ENCODE measurements at regions not wholly inside any gene's neighbourhood (a gene's known extent, or its start where the extent isn't known, plus 50 kb on each side); places are given as distances from the start of the nearest gene placed in this dataset.

DNA sequence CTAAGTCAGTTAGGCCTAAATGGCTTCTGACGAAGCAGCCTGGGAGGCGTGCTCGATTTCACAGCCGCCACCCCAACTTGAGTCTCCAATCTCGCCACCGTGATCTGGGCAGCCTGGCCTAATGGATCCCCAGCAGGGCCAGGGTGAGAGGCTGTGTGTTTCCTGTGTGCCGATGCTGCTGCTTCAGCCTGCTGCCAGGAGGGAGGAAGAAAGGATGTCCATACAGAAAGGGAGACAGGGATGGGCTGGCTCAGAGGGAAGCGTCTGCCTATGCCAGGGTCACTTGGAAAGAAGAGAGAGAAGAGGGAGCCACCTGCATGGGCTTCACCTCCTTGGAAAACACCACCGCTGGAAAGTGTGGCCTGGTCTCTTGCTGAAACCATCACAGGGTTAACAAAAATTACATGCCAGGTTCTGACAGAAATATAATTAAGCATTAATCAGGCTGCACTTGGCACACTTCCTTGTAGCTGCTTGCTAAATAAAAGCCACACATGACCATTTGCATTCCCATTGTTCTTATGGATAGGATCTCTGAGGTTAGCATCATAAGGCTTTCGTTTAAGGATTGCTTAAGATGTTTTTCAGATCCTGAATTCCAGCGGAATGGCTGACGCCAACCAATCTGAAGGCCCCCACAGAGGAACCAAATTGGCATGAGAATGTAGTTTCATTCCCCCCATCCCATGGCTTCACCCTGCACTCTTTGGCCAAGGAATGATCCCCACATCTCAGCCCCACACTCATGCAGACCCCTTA is 108.8 kb upstream of the SLC1A4 start:
- no peak for TF ChIP-seq POLR2A (IDR thresholded peaks at IDR 0.05; ENCODE audit: insufficient read depth in 1 of 2, low read depth in 2 of 2, low read length in 2 of 2)
- TF ChIP-seq ZNF616 (CRISPR knock-in tag; IDR thresholded peaks at IDR 0.05; ENCODE audit: low read depth): no peak
- TF ChIP-seq RAD21 (CRISPR knock-in tag; IDR thresholded peaks at IDR 0.05): no peak
- TF ChIP-seq CTCF (CRISPR knock-in tag; IDR thresholded peaks at IDR 0.05): no peak
- TF ChIP-seq BCL3 (CRISPR knock-in tag; IDR thresholded peaks at IDR 0.05): no peak
- TF ChIP-seq ZNF432 (CRISPR knock-in tag; IDR thresholded peaks at IDR 0.05; ENCODE audit: borderline replicate concordance): no peak
- TF ChIP-seq, protein P1, sequence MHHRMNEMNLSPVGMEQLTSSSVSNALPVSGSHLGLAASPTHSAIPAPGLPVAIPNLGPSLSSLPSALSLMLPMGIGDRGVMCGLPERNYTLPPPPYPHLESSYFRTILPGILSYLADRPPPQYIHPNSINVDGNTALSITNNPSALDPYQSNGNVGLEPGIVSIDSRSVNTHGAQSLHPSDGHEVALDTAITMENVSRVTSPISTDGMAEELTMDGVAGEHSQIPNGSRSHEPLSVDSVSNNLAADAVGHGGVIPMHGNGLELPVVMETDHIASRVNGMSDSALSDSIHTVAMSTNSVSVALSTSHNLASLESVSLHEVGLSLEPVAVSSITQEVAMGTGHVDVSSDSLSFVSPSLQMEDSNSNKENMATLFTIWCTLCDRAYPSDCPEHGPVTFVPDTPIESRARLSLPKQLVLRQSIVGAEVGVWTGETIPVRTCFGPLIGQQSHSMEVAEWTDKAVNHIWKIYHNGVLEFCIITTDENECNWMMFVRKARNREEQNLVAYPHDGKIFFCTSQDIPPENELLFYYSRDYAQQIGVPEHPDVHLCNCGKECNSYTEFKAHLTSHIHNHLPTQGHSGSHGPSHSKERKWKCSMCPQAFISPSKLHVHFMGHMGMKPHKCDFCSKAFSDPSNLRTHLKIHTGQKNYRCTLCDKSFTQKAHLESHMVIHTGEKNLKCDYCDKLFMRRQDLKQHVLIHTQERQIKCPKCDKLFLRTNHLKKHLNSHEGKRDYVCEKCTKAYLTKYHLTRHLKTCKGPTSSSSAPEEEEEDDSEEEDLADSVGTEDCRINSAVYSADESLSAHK (CRISPR knock-in tag; IDR thresholded peaks at IDR 0.05; ENCODE audit: borderline replicate concordance): no peak
- no peak for TF ChIP-seq NCOA1 (CRISPR knock-in tag; IDR thresholded peaks at IDR 0.05)
- no peak for TF ChIP-seq TBP (CRISPR knock-in tag; IDR thresholded peaks at IDR 0.05)
- TF ChIP-seq MAZ (IDR thresholded peaks at IDR 0.05; ENCODE audit: borderline replicate concordance, low read depth, low read length): no peak
- no peak for TF ChIP-seq MAZ (CRISPR knock-in tag; IDR thresholded peaks at IDR 0.05; ENCODE audit: low read depth)
- no peak for TF ChIP-seq ZNF766 (CRISPR knock-in tag; IDR thresholded peaks at IDR 0.05; ENCODE audit: borderline replicate concordance)
- no peak for TF ChIP-seq NFKB2 (CRISPR knock-in tag; IDR thresholded peaks at IDR 0.05; ENCODE audit: borderline replicate concordance)
- no peak for TF ChIP-seq USF2 (IDR thresholded peaks at IDR 0.05; ENCODE audit: low read depth, low read length)
- no peak for TF ChIP-seq USF2 (CRISPR knock-in tag; IDR thresholded peaks at IDR 0.05; ENCODE audit: borderline replicate concordance)
- TF ChIP-seq, protein P2, sequence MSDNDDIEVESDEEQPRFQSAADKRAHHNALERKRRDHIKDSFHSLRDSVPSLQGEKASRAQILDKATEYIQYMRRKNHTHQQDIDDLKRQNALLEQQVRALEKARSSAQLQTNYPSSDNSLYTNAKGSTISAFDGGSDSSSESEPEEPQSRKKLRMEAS (IDR thresholded peaks at IDR 0.05): no peak

Measured in HepG2 (cell line).